ACHN (cell line): ENCODE measurements at regions not wholly inside any gene's neighbourhood (a gene's known extent, or its start where the extent isn't known, plus 50 kb on each side); places are given as distances from the start of the nearest gene placed in this dataset.

Experiments
- DNase-seq: peaks from one replicate; pipeline ENCODE4 v3.0.0-alpha.2; 2015
- in situ Hi-C: cut with HindIII; loops from 2 replicates; pipeline ENCODE4 v1.10.0; 2017; ENCODE audit warnings: low sequenced_read_pairs, low pct_ligation_motif_present, low pct_unique_long_range_greater_than_20kb

DNA sequence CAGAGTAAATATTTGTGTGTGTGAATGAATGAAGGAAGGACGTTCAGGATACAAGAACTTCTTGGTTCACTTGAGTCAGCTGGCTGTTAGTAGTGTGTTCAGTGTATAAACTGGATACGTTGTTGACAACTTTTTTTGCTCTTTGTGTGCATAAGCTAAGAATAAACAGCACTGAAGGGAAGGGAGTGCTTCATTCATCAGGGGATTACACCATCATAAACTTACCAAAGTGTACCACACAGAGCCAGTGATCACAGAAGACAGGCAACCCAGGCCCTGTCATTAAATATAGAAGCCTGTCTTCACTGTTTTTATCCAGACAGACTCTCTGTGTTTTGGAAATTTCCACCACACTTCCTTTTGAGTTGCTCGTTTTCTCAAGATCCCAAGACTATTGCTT lies 55.5 kb upstream of the MEF2C start:
- in situ Hi-C loops: no loop called here
- no peak for DNase-seq

DNA sequence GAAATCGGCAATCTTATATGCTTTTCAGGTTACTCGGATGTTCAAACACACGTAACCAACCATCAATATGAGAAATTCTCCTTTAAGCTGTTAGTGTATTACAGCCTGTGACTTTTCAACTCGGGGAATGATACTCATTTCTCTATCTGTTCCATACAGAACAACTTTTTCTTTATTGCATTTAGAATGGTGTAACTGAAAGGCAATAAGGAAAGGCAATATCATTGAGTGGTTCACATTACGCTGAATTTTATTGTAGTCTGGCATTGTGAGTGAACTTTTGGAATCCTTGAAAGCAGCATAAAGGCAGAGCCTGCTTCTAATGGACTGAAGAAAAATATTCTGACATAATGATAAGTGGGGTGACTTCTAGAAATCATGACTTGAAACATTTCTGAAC lies 54.4 kb upstream of the MEF2C start:
- DNase-seq: no peak
- in situ Hi-C loops: no loop called here

DNA sequence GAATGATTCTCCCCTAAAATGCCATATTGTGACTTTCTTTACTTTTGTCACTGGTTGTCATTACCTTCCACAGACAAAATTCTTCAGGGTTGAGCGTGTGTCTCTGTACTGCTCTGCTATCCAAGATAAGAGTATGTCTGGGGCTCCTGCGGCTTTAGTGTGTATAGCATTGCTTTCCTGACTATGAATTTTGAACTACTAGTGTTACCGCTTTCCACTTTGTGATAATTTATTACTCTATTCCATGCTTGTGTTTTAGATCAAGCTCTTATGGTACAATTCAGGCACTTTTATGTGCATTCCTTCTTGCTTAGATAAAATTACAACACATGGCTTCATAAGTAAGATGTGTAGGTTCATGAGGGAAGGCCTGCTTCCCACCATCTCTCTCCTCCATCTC lies 51.5 kb upstream of the MEF2C start:
- in situ Hi-C loops: no loop called here
- DNase-seq: no peak
